ENCODE measurements at regions not wholly inside any gene's neighbourhood (a gene's known extent, or its start where the extent isn't known, plus 50 kb on each side); places are given as distances from the start of the nearest gene placed in this dataset.

DNA sequence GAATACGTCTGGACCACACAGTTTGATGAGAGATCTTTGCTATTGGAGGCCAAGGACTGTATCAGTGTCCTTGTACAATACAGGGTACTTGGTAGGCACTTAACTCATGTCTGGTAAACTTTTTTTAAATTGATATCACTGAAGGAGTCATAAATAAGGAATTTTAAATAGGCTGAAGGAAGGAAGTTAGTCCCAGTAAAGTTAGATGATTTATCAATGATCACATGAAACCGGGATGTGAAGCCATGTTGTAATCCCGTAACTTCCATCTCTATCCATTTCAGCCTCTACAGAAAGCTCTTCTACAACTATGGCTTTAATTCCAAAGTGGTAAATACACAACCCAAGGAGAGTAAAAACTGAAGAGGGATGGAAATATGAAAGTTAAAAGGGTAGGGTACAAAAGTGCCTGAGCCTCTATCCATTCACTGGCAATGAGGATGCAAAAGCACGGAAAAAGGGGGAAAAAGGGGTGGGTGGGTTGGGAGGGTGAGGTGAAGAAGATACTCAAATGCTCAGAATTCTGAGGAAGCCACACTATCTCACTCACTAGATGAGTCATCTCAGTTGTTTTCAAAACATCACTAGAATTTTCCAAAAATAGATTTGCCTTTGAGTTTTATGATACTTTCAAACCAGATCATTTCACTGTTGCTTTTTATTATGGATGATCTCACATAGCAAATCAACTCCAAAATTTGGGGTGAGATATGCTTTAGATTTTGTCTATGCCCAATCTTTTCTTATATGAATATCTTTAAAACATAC lies 1053.5 kb downstream of the NR2F1-AS1 start:
- Histone ChIP-seq H3K9me3 (no peaks in the 10 kb centered on the region), H3K36me3 (no peaks in the 10 kb centered on the region), H3K27me3 (no peaks in the 10 kb centered on the region), H3K4me3 (no peak overlapping the region), H3K4me1 (no peaks in the 10 kb centered on the region), H3K27ac (no peak overlapping the region)
- TF ChIP-seq EP300 (IDR thresholded peaks at IDR 0.05) (no peak), POLR2A (IDR thresholded peaks at IDR 0.05) (no peak), POLR2AphosphoS5 (IDR thresholded peaks at IDR 0.05) (no peak)
- TF ChIP-seq, protein P1, sequence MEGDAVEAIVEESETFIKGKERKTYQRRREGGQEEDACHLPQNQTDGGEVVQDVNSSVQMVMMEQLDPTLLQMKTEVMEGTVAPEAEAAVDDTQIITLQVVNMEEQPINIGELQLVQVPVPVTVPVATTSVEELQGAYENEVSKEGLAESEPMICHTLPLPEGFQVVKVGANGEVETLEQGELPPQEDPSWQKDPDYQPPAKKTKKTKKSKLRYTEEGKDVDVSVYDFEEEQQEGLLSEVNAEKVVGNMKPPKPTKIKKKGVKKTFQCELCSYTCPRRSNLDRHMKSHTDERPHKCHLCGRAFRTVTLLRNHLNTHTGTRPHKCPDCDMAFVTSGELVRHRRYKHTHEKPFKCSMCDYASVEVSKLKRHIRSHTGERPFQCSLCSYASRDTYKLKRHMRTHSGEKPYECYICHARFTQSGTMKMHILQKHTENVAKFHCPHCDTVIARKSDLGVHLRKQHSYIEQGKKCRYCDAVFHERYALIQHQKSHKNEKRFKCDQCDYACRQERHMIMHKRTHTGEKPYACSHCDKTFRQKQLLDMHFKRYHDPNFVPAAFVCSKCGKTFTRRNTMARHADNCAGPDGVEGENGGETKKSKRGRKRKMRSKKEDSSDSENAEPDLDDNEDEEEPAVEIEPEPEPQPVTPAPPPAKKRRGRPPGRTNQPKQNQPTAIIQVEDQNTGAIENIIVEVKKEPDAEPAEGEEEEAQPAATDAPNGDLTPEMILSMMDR (IDR thresholded peaks at IDR 0.05) = no peak
- no peak for ATAC-seq
- WGBS, 2 donors (ENCODE audit: low coverage in 1 of 2) = 79 to 100% methylated on average over 2 to 4 of the region's 4 CpGs

DNA sequence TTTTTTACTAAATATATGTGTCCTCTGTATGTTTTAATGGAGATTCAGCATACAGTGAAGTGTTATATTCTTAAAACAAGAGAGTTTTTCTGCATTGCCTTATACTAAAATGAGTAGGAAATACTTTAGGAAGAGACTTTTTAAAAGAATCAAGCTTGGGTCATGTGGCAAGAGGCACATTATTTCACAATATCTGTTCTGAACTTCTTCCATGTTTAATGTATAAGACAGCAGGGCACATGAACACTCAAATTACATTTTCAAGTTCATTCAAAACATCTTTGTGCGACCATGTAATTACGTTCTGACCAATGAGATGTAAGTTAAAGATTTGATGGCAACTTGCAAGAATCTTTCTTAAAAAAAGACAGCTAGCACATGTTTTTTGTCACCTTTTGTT lies 1055.9 kb downstream of the NR2F1-AS1 start:
- TF ChIP-seq EP300 (IDR thresholded peaks at IDR 0.05) = no peak
- TF ChIP-seq, protein P1 (IDR thresholded peaks at IDR 0.05) = no peak
- TF ChIP-seq POLR2AphosphoS5 (IDR thresholded peaks at IDR 0.05) = no peak
- TF ChIP-seq POLR2A (IDR thresholded peaks at IDR 0.05) = no peak
- no peaks in the 10 kb centered on the region for H3K9me3 ChIP-seq
- no peak overlapping the region for H3K4me3 ChIP-seq
- no peaks in the 10 kb centered on the region for H3K27me3 ChIP-seq
- no peak overlapping the region for H3K27ac ChIP-seq
- 68 to 94% methylated on average over 2 of the region's 2 CpGs for WGBS, 2 donors (ENCODE audit: low coverage in 1 of 2)
- no peaks in the 10 kb centered on the region for H3K36me3 ChIP-seq
- ATAC-seq = no peak
- H3K4me1 ChIP-seq = no peaks in the 10 kb centered on the region

DNA sequence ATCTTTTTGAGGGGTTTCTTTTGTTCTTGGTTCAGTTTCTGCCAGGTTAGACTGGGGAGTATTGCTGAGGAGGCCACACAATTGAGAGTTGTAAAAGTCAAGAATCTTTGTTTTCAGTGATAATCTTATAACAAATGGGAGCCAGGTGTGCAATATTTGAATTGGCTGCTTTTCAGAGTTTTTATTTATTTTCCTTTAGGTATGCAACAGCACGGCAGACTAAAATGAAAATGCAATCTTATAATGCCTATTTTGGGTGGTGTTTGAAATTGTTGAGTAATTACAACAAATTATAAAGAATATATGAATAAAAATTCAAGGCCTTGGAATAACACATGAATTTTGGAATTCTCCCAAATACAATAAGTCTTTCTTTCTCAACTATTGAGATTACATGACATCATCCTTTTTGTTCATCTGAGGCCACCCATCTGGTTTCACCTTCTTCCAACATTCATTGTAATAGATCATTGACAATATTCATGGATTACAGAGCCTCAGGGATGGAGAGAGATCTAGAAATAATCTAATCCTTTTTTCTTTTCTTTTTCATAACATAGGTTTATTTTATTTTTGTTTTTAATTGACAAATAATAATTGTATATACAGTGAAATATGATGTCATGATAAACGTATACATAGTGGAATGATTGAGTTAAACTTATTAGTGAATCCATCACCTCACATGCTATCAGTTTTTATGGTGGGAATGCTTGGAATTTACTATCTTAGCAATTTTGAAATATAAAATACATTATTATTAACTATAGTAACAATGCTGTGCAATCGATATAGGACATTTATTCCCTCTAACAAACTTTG lies 1061.0 kb downstream of the NR2F1-AS1 start:
- WGBS, 2 donors (ENCODE audit: low coverage in 1 of 2) = 65 to 72% methylated on average over 3 of the region's 3 CpGs
- H3K9me3 ChIP-seq = no peaks in the 10 kb centered on the region

DNA sequence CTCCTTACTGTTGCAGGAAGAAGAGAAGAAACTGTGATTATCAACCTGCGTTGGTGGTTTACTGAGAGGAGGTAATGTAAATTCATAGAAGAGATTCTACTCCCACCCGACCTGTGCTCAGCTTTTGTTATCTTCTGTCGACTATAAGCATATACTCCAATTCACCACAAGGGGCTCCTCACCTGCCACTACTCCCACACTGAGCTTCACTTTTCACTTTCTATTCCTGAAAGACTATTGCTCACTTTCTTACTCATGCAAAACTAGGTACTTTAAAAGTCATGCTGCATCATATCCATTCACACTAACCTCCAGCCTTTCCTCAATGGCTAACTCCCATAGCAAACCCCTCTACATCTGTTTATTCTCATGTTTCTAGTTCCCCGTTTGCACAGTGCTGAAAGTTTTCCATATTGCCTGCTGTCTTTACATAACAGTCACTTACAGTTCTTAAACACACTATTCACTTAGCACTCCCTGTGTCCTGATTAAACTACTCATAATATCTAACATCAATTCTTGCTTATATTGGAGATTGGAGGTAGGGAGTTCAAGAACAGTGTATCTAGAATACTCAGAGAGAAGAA lies 1062.6 kb downstream of the NR2F1-AS1 start:
- no peaks in the 10 kb centered on the region for H3K36me3 ChIP-seq
- no peak overlapping the region for H3K4me3 ChIP-seq
- peak; percentile 28 for ATAC-seq
- peaks cover 0 to 4% (median 0%) of the 10 kb centered on the region in 3 donors for H3K9me3 ChIP-seq
- 21 to 36% methylated on average over 3 to 4 of the region's 4 CpGs for WGBS, 2 donors (ENCODE audit: low coverage in 1 of 2)
- H3K27ac ChIP-seq = no peak overlapping the region
- TF ChIP-seq POLR2AphosphoS5 (IDR thresholded peaks at IDR 0.05) (no peak), POLR2A (IDR thresholded peaks at IDR 0.05) (no peak)
- TF ChIP-seq, protein P1 (IDR thresholded peaks at IDR 0.05) = peak; percentile 11 to 52 (median 24)
- H3K4me1 ChIP-seq = no peaks in the 10 kb centered on the region
- no peaks in the 10 kb centered on the region for H3K27me3 ChIP-seq

More for the DNA sequence above, 1061.0 kb downstream of the NR2F1-AS1 start:
- Histone ChIP-seq H3K4me1 (no peaks in the 10 kb centered on the region), H3K27me3 (no peaks in the 10 kb centered on the region), H3K27ac (no peak overlapping the region), H3K36me3 (no peaks in the 10 kb centered on the region), H3K4me3 (no peak overlapping the region)
- no peak for ATAC-seq
- TF ChIP-seq, protein P1 (IDR thresholded peaks at IDR 0.05) = no peak
- TF ChIP-seq EP300 (IDR thresholded peaks at IDR 0.05) (no peak), POLR2AphosphoS5 (IDR thresholded peaks at IDR 0.05) (no peak), POLR2A (IDR thresholded peaks at IDR 0.05) (no peak)
